ENCODE measurements at regions not wholly inside any gene's neighbourhood (a gene's known extent, or its start where the extent isn't known, plus 50 kb on each side); places are given as distances from the start of the nearest gene placed in this dataset.

DNA sequence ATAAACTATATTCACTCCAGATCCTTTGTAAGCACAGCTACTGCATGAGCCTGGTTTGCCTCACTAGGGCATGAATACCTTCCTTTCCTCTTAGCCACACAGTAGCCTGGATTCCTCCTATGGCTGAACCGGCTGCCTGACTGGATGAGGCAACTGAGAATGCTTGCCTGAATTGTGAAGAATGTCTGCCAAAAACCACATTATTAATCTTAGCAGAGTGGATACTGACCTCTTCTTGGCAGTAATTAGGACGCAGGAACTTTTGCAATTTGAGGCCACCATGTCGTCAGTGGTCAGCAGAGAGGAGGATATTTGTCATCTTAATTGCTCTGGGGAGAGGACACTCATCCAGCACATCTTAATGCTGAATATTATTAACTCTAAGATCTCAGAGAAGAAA, 651.8 kb upstream of the GOT2 start:
- DNase-seq (no peak), ATAC-seq (replicated peaks) (no peak)
- Mint-ChIP-seq H3K9me3 (peaks cover 9 to 17% of the 10 kb centered on the region in 2 donors), H3K27me3 (no peaks in the 10 kb centered on the region), H3K27ac (no peak overlapping the region), H3K36me3 (ENCODE audit: insufficient read depth) (peaks cover 3% of the 10 kb centered on the region), H3K4me3 (no peak overlapping the region), H3K4me1 (ENCODE audit: low read depth in 2 of 2) (no peaks in the 10 kb centered on the region)

GRCh38 chr16:59385491-59385890, 651.4 kb upstream of the GOT2 start:
- ATAC-seq (replicated peaks) (no peak), DNase-seq (no peak)
- peaks cover 3% of the 10 kb centered on the region for H3K36me3 Mint-ChIP-seq (ENCODE audit: insufficient read depth)
- no peak overlapping the region for H3K4me3 Mint-ChIP-seq
- no peak overlapping the region for H3K27ac Mint-ChIP-seq
- H3K4me1 Mint-ChIP-seq (ENCODE audit: low read depth in 2 of 2) = no peaks in the 10 kb centered on the region
- peaks cover 9 to 17% of the 10 kb centered on the region in 2 donors for H3K9me3 Mint-ChIP-seq
- no peaks in the 10 kb centered on the region for H3K27me3 Mint-ChIP-seq

DNA sequence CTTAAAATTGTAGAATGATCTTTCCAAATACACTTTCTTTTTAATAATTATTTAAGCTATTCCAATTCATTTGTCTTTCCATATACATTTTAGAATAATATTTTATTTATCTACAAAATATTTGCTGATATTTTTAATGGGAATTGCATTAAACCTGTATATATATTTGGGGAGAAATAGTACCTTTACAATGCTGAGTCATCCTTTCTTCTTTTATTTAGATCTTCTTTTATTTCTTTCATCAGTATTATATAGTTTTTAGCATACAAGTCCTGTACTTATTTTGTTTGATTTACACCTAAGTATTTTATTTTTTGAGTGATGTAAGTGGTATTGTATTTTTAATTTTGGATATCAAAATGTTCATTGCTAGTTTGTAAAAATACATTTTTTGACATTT, 639.5 kb upstream of the GOT2 start:
- ATAC-seq (replicated peaks) (no peak), DNase-seq (no peak)
- H3K4me3 Mint-ChIP-seq = no peak overlapping the region
- no peaks in the 10 kb centered on the region for H3K36me3 Mint-ChIP-seq (ENCODE audit: insufficient read depth)
- H3K9me3 Mint-ChIP-seq = peaks cover 0 to 4% of the 10 kb centered on the region in 2 donors
- no peaks in the 10 kb centered on the region for H3K27me3 Mint-ChIP-seq
- no peaks in the 10 kb centered on the region for H3K4me1 Mint-ChIP-seq (ENCODE audit: low read depth in 2 of 2)
- H3K27ac Mint-ChIP-seq = no peak overlapping the region

- no peaks in the 10 kb centered on the region for H3K27me3 Mint-ChIP-seq
- DNase-seq (no peak), ATAC-seq (replicated peaks) (no peak)
- peaks cover 7 to 15% of the 10 kb centered on the region in 2 donors for H3K9me3 Mint-ChIP-seq
- H3K36me3 Mint-ChIP-seq (ENCODE audit: insufficient read depth) = no peaks in the 10 kb centered on the region
- H3K4me1 Mint-ChIP-seq (ENCODE audit: low read depth in 2 of 2) = no peaks in the 10 kb centered on the region
- no peak overlapping the region for H3K4me3 Mint-ChIP-seq
- no peak overlapping the region for H3K27ac Mint-ChIP-seq
These were observed 636.6 kb upstream of the GOT2 start for GRCh38 chr16:59370717-59371116.

DNA sequence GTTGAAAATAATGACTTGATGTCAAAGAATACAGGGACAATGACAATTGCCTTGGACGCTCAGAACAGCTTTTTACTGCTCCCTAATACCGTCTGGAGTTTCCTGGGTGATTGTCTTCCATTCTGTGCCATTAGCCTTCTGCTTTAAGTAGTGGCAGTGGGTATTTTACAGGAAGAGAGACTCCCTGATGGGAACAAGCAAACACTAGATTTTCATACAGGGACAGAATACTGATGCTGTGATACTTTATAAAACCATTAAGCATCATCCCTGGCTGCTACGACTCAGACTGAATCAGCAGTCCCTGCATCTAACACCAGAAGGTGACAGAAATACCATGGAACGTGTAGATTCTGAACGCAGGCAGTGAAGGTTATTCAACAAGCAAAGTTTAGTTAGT, 635.4 kb upstream of the GOT2 start:
- no peaks in the 10 kb centered on the region for H3K27me3 Mint-ChIP-seq
- H3K4me3 Mint-ChIP-seq = no peak overlapping the region
- H3K9me3 Mint-ChIP-seq = peaks cover 8 to 19% of the 10 kb centered on the region in 2 donors
- DNase-seq (no peak), ATAC-seq (replicated peaks) (no peak)
- no peaks in the 10 kb centered on the region for H3K36me3 Mint-ChIP-seq (ENCODE audit: insufficient read depth)
- no peak overlapping the region for H3K27ac Mint-ChIP-seq
- H3K4me1 Mint-ChIP-seq (ENCODE audit: low read depth in 2 of 2) = no peaks in the 10 kb centered on the region

DNA sequence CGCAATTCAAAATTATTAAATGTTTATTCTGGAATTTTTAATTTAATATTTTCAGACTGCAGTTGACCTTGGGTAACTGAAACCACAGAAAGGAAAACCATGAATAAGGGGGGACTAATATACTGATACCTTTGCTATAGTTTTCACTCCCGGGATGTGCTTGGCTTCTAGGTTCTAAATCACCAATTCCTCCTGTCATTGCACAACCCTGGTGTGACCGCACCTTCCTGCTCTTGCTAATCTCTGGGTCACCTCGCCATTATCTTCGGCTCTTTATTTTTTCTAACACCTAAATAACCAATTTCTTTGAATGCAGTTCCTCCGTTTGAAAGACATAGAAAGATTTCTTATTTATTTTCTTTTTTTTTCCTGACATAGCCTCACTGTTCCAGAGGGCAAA, 634.5 kb upstream of the GOT2 start:
- peaks cover 8 to 19% of the 10 kb centered on the region in 2 donors for H3K9me3 Mint-ChIP-seq
- H3K27ac Mint-ChIP-seq = no peak overlapping the region
- DNase-seq = no peak
- H3K27me3 Mint-ChIP-seq = no peaks in the 10 kb centered on the region
- no peaks in the 10 kb centered on the region for H3K36me3 Mint-ChIP-seq (ENCODE audit: insufficient read depth)
- no peak for ATAC-seq (replicated peaks)
- H3K4me1 Mint-ChIP-seq (ENCODE audit: low read depth in 2 of 2) = no peaks in the 10 kb centered on the region
- no peak overlapping the region for H3K4me3 Mint-ChIP-seq

- H3K36me3 Mint-ChIP-seq (ENCODE audit: insufficient read depth) = no peaks in the 10 kb centered on the region
- no peaks in the 10 kb centered on the region for H3K4me1 Mint-ChIP-seq (ENCODE audit: low read depth in 2 of 2)
- no peak for ATAC-seq (replicated peaks)
- H3K27me3 Mint-ChIP-seq = no peaks in the 10 kb centered on the region
- no peak for DNase-seq
- no peak overlapping the region for H3K27ac Mint-ChIP-seq
- peaks cover 7% of the 10 kb centered on the region in 2 donors for H3K9me3 Mint-ChIP-seq
- no peak overlapping the region for H3K4me3 Mint-ChIP-seq
These were observed 622.6 kb upstream of the GOT2 start for GRCh38 chr16:59356709-59357108.

- Mint-ChIP-seq H3K27me3 (no peaks in the 10 kb centered on the region), H3K4me1 (ENCODE audit: low read depth in 2 of 2) (no peaks in the 10 kb centered on the region), H3K36me3 (ENCODE audit: insufficient read depth) (no peaks in the 10 kb centered on the region), H3K27ac (no peak overlapping the region), H3K4me3 (no peak overlapping the region), H3K9me3 (peaks cover 7 to 8% of the 10 kb centered on the region in 2 donors)
- ATAC-seq (replicated peaks) (no peak), DNase-seq (no peak)
These were observed 622.0 kb upstream of the GOT2 start for GRCh38 chr16:59356144-59356543.

- H3K27ac Mint-ChIP-seq = no peak overlapping the region
- H3K4me3 Mint-ChIP-seq = no peak overlapping the region
These were observed 621.6 kb upstream of the GOT2 start for GRCh38 chr16:59355704-59356103.

GRCh38 chr16:59351305-59351903, 617.3 kb upstream of the GOT2 start:
- H3K27me3 Mint-ChIP-seq = no peaks in the 10 kb centered on the region
- no peak overlapping the region for H3K4me3 Mint-ChIP-seq
- ATAC-seq (replicated peaks) = no peak
- DNase-seq = no peak
- H3K36me3 Mint-ChIP-seq (ENCODE audit: insufficient read depth) = no peaks in the 10 kb centered on the region
- H3K9me3 Mint-ChIP-seq = peaks cover 7 to 8% of the 10 kb centered on the region in 2 donors
- no peaks in the 10 kb centered on the region for H3K4me1 Mint-ChIP-seq (ENCODE audit: low read depth in 2 of 2)
- H3K27ac Mint-ChIP-seq = no peak overlapping the region

More at GRCh38 chr16:59355704-59356103, 621.6 kb upstream of the GOT2 start:
- ATAC-seq (replicated peaks) = no peak
- H3K4me1 Mint-ChIP-seq (ENCODE audit: low read depth in 2 of 2) = no peaks in the 10 kb centered on the region
- no peaks in the 10 kb centered on the region for H3K27me3 Mint-ChIP-seq
- no peaks in the 10 kb centered on the region for H3K36me3 Mint-ChIP-seq (ENCODE audit: insufficient read depth)
- DNase-seq = no peak
- peaks cover 7 to 8% of the 10 kb centered on the region in 2 donors for H3K9me3 Mint-ChIP-seq

- no peaks in the 10 kb centered on the region for H3K27me3 Mint-ChIP-seq
- H3K4me1 Mint-ChIP-seq (ENCODE audit: low read depth in 2 of 2) = no peaks in the 10 kb centered on the region
- H3K4me3 Mint-ChIP-seq = no peak overlapping the region
- H3K36me3 Mint-ChIP-seq (ENCODE audit: insufficient read depth) = no peaks in the 10 kb centered on the region
- no peak overlapping the region for H3K27ac Mint-ChIP-seq
- no peak for ATAC-seq (replicated peaks)
- H3K9me3 Mint-ChIP-seq = peaks cover 7 to 8% of the 10 kb centered on the region in 2 donors
- no peak for DNase-seq
These were observed 616.6 kb upstream of the GOT2 start for GRCh38 chr16:59350670-59351069.

- no peak for DNase-seq
- no peak overlapping the region for H3K27ac Mint-ChIP-seq
- H3K4me3 Mint-ChIP-seq = no peak overlapping the region
- ATAC-seq (replicated peaks) = no peak
- no peaks in the 10 kb centered on the region for H3K27me3 Mint-ChIP-seq
- H3K9me3 Mint-ChIP-seq = peaks cover 7 to 9% of the 10 kb centered on the region in 2 donors
- H3K4me1 Mint-ChIP-seq (ENCODE audit: low read depth in 2 of 2) = no peaks in the 10 kb centered on the region
- no peaks in the 10 kb centered on the region for H3K36me3 Mint-ChIP-seq (ENCODE audit: insufficient read depth)
These were observed 608.6 kb upstream of the GOT2 start for GRCh38 chr16:59342669-59343068.

- ATAC-seq (replicated peaks) (no peak), DNase-seq (no peak)
- no peak overlapping the region for H3K4me3 Mint-ChIP-seq
- no peaks in the 10 kb centered on the region for H3K36me3 Mint-ChIP-seq (ENCODE audit: insufficient read depth)
- no peak overlapping the region for H3K27ac Mint-ChIP-seq
- H3K4me1 Mint-ChIP-seq (ENCODE audit: low read depth in 2 of 2) = no peaks in the 10 kb centered on the region
- H3K27me3 Mint-ChIP-seq = no peaks in the 10 kb centered on the region
- peaks cover 7 to 9% of the 10 kb centered on the region in 2 donors for H3K9me3 Mint-ChIP-seq
These were observed 607.3 kb upstream of the GOT2 start for GRCh38 chr16:59341368-59341767.

GRCh38 chr16:59339871-59340270, 605.8 kb upstream of the GOT2 start:
- H3K36me3 Mint-ChIP-seq (ENCODE audit: insufficient read depth) = no peaks in the 10 kb centered on the region
- ATAC-seq (replicated peaks) (no peak), DNase-seq (no peak)
- peaks cover 8 to 12% of the 10 kb centered on the region in 2 donors for H3K9me3 Mint-ChIP-seq
- H3K4me3 Mint-ChIP-seq = no peak overlapping the region
- H3K27me3 Mint-ChIP-seq = no peaks in the 10 kb centered on the region
- no peak overlapping the region for H3K27ac Mint-ChIP-seq
- H3K4me1 Mint-ChIP-seq (ENCODE audit: low read depth in 2 of 2) = no peaks in the 10 kb centered on the region

Measured in effector memory CD8-positive, alpha-beta T cell (primary cell).